Loucy (cell line): ENCODE measurements at regions not wholly inside any gene's neighbourhood (a gene's known extent, or its start where the extent isn't known, plus 50 kb on each side); places are given as distances from the start of the nearest gene placed in this dataset.

ENCODE experiments used
- CTCF ChIP-seq: fragments of 200-600 bp; sonication (generic); conservative IDR thresholded peaks from 2 replicates; pipeline ENCODE4 v1.5.1; 2014; ENCODE audit warnings: mild to moderate bottlenecking, antibody characterized with exemption, low read length
- EZH2phosphoT487 ChIP-seq: fragments of 200-600 bp; IDR thresholded peaks from 2 replicates; pipeline ENCODE4 v1.6.1; 2018; ENCODE audit warnings: antibody characterized with exemption, mild to moderate bottlenecking, moderate library complexity, borderline replicate concordance

GRCh38 chr2:52904355-52904891 lies 863.2 kb upstream of the CHAC2 start:
- TF ChIP-seq CTCF, result no peak
- no peak for TF ChIP-seq EZH2phosphoT487
